ENCODE measurements at regions not wholly inside any gene's neighbourhood (a gene's known extent, or its start where the extent isn't known, plus 50 kb on each side); places are given as distances from the start of the nearest gene placed in this dataset.

- DNase-seq (ENCODE audit: low read depth in 1 of 2, low spot score in 1 of 2) = no peak
- TF ChIP-seq, protein P1, sequence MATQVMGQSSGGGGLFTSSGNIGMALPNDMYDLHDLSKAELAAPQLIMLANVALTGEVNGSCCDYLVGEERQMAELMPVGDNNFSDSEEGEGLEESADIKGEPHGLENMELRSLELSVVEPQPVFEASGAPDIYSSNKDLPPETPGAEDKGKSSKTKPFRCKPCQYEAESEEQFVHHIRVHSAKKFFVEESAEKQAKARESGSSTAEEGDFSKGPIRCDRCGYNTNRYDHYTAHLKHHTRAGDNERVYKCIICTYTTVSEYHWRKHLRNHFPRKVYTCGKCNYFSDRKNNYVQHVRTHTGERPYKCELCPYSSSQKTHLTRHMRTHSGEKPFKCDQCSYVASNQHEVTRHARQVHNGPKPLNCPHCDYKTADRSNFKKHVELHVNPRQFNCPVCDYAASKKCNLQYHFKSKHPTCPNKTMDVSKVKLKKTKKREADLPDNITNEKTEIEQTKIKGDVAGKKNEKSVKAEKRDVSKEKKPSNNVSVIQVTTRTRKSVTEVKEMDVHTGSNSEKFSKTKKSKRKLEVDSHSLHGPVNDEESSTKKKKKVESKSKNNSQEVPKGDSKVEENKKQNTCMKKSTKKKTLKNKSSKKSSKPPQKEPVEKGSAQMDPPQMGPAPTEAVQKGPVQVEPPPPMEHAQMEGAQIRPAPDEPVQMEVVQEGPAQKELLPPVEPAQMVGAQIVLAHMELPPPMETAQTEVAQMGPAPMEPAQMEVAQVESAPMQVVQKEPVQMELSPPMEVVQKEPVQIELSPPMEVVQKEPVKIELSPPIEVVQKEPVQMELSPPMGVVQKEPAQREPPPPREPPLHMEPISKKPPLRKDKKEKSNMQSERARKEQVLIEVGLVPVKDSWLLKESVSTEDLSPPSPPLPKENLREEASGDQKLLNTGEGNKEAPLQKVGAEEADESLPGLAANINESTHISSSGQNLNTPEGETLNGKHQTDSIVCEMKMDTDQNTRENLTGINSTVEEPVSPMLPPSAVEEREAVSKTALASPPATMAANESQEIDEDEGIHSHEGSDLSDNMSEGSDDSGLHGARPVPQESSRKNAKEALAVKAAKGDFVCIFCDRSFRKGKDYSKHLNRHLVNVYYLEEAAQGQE (IDR thresholded peaks at IDR 0.05; ENCODE audit: insufficient replicate concordance, low read depth) = no peak
- TF ChIP-seq POLR2AphosphoS5 (IDR thresholded peaks at IDR 0.05; ENCODE audit: low read depth) (no peak), CTCF (IDR thresholded peaks at IDR 0.05; ENCODE audit: insufficient read depth, low read length) (no peak), GABPA (IDR thresholded peaks at IDR 0.05; ENCODE audit: low read depth) (no peak), SPI1 (IDR thresholded peaks at IDR 0.05; ENCODE audit: borderline replicate concordance, low read depth) (no peak)
- H3K27me3 ChIP-seq (ENCODE audit: insufficient read depth, poor library complexity, severe bottlenecking) = no peaks in the 10 kb centered on the region
- no peak overlapping the region for H3K4me3 ChIP-seq (replicated peaks; ENCODE audit: insufficient read depth, low read length)
- no peak overlapping the region for H3K27ac ChIP-seq (replicated peaks)
Measured at GRCh38 chr1:177705839-177706238, 264.0 kb downstream of the SEC16B start.

- H3K27me3 ChIP-seq (ENCODE audit: insufficient read depth, poor library complexity, severe bottlenecking) = no peaks in the 10 kb centered on the region
- no peak overlapping the region for H3K4me3 ChIP-seq (replicated peaks; ENCODE audit: insufficient read depth, low read length)
- TF ChIP-seq CTCF (IDR thresholded peaks at IDR 0.05; ENCODE audit: insufficient read depth, low read length) (no peak), SPI1 (IDR thresholded peaks at IDR 0.05; ENCODE audit: borderline replicate concordance, low read depth) (no peak), POLR2AphosphoS5 (IDR thresholded peaks at IDR 0.05; ENCODE audit: low read depth) (no peak), GABPA (IDR thresholded peaks at IDR 0.05; ENCODE audit: low read depth) (no peak)
- TF ChIP-seq, protein P1 (IDR thresholded peaks at IDR 0.05; ENCODE audit: insufficient replicate concordance, low read depth) = no peak
- H3K27ac ChIP-seq (replicated peaks) = no peak overlapping the region
- DNase-seq (ENCODE audit: low read depth in 1 of 2, low spot score in 1 of 2) = no peak
Measured at GRCh38 chr1:177703888-177704446, 265.9 kb downstream of the SEC16B start.

GRCh38 chr1:177701654-177702353, 268.1 kb downstream of the SEC16B start:
- no peak overlapping the region for H3K4me3 ChIP-seq (replicated peaks; ENCODE audit: insufficient read depth, low read length)
- TF ChIP-seq POLR2AphosphoS5 (IDR thresholded peaks at IDR 0.05; ENCODE audit: low read depth) = no peak
- TF ChIP-seq, protein P1 (IDR thresholded peaks at IDR 0.05; ENCODE audit: insufficient replicate concordance, low read depth) = no peak
- TF ChIP-seq SPI1 (IDR thresholded peaks at IDR 0.05; ENCODE audit: borderline replicate concordance, low read depth) = no peak
- TF ChIP-seq CTCF (IDR thresholded peaks at IDR 0.05; ENCODE audit: insufficient read depth, low read length) = no peak
- TF ChIP-seq GABPA (IDR thresholded peaks at IDR 0.05; ENCODE audit: low read depth) = no peak
- no peak for DNase-seq (ENCODE audit: low read depth in 1 of 2, low spot score in 1 of 2)
- H3K27ac ChIP-seq (replicated peaks) = no peak overlapping the region
- no peaks in the 10 kb centered on the region for H3K27me3 ChIP-seq (ENCODE audit: insufficient read depth, poor library complexity, severe bottlenecking)
